ENCODE measurements at regions not wholly inside any gene's neighbourhood (a gene's known extent, or its start where the extent isn't known, plus 50 kb on each side); places are given as distances from the start of the nearest gene placed in this dataset.
"Not testable (repeated sequence)": the region's sequence is repeated elsewhere in the genome, so short reads cannot be mapped to it uniquely, and the experiment has no call there.

DNA sequence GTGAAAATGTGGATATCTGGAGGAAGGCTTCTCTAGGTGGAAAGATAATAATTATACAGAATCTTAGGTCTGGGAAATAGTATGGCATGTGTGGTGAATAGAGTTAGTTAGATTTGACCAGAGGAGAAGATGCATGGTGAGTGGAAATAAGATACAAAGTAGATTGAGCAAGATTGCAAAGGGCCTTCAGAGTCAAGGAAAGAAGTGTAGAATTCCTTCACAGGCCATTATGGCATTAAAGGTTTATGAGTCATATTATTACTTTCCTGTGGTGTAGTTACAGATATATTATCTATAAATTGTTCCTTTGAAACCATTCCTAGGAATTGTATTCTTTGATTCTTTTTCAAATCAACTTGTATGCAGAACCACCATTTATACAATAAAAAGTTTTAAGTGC is 660.3 kb downstream of the SI start:
- TF ChIP-seq, protein P1, sequence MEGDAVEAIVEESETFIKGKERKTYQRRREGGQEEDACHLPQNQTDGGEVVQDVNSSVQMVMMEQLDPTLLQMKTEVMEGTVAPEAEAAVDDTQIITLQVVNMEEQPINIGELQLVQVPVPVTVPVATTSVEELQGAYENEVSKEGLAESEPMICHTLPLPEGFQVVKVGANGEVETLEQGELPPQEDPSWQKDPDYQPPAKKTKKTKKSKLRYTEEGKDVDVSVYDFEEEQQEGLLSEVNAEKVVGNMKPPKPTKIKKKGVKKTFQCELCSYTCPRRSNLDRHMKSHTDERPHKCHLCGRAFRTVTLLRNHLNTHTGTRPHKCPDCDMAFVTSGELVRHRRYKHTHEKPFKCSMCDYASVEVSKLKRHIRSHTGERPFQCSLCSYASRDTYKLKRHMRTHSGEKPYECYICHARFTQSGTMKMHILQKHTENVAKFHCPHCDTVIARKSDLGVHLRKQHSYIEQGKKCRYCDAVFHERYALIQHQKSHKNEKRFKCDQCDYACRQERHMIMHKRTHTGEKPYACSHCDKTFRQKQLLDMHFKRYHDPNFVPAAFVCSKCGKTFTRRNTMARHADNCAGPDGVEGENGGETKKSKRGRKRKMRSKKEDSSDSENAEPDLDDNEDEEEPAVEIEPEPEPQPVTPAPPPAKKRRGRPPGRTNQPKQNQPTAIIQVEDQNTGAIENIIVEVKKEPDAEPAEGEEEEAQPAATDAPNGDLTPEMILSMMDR (conservative IDR thresholded peaks at IDR 0.05; ENCODE audit: control insufficient read depth, insufficient read depth, low read depth, low read length), result no peak
- peak; percentile 1 for DNase-seq (ENCODE audit: low read depth)
- H3K4me3 ChIP-seq (ENCODE audit: control insufficient read depth, low read depth, low read length), result no peak overlapping the region

DNA sequence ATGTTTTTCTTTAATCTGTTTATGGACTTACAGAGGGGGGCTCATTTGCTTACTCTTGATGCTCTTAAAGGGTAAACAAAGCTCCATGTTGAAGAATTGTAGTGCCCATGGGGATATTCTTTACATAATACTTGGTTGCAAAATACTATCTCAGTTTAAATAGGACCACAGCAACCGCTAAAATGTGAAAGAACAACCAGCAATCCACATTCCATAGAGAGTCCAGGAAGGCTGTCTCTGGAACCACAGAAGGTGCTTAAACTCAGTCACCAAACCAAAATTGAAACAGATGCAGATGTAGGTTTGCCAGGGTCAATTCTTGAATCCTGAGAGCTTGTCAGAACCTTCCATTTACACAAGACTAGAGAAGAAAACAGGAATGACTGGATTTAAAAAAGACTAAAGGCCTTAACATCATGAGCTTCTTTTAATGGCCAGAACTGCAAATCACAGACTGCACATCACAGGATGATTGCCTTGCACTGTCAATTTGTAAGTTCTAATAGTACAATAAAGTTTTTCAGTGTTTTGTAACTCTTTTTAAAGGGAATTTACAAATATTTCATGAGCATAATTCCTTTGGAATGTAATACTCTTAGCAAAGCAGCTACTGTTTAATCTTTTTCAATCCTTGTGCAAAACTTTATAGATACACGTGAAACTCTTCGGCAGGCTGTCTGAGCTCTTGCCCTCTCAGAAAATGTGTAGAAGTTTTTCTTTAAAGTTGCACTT is 661.6 kb downstream of the SI start:
- no peak for DNase-seq (ENCODE audit: low read depth)
- TF ChIP-seq, protein P1 (conservative IDR thresholded peaks at IDR 0.05; ENCODE audit: control insufficient read depth, insufficient read depth, low read depth, low read length), result no peak
- no peak overlapping the region for H3K4me3 ChIP-seq (ENCODE audit: control insufficient read depth, low read depth, low read length)

DNA sequence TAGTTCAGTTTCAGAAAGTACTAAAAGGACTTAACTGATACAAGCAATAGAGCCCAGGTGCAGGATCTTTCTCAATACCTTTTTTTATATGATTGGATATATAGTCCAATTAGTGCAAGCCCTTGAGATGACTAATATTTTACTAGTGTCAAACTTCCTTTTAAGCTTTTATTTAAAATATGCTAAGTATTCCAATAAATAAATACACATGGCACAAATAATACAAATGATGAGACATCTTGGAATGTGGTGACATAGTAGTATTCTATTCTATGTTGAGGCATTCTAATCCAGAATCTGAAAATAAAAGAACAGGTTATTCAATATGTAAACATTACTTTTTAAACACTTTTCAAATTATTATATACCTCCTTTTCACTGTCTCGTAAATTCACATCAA is 670.0 kb downstream of the SI start:
- TF ChIP-seq, protein P1 (conservative IDR thresholded peaks at IDR 0.05; ENCODE audit: control insufficient read depth, insufficient read depth, low read depth, low read length), result no peak
- no peak overlapping the region for H3K4me3 ChIP-seq (ENCODE audit: control insufficient read depth, low read depth, low read length)
- no peak for DNase-seq (ENCODE audit: low read depth)

- no peak overlapping the region for H3K4me3 ChIP-seq (ENCODE audit: control insufficient read depth, low read depth, low read length)
- DNase-seq (ENCODE audit: low read depth), result no peak
- TF ChIP-seq, protein P1 (conservative IDR thresholded peaks at IDR 0.05; ENCODE audit: control insufficient read depth, insufficient read depth, low read depth, low read length), result no peak
Observed at GRCh38 chr3:164407111-164407510, 671.2 kb downstream of the SI start.

DNA sequence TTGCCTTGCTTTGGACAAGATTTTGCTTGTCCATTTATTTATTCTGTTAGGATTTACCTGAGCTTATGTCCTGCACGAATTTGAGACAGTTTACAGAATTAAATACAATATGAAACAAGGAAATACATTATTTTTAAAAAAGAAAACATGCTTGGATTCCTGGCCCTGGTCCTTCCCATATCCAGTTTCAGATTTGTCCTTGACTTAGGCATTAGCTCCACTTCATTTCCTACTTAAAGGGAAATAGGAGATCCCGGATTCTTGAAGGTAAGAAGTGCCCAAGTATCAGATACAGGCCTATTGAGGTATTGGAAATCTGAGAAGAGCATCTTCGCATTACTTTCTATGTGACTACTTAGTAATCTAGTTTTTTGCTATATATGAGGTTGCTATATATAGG is 672.0 kb downstream of the SI start:
- no peak for DNase-seq (ENCODE audit: low read depth)
- H3K4me3 ChIP-seq (ENCODE audit: control insufficient read depth, low read depth, low read length), result no peak overlapping the region
- TF ChIP-seq, protein P1 (conservative IDR thresholded peaks at IDR 0.05; ENCODE audit: control insufficient read depth, insufficient read depth, low read depth, low read length), result no peak

DNA sequence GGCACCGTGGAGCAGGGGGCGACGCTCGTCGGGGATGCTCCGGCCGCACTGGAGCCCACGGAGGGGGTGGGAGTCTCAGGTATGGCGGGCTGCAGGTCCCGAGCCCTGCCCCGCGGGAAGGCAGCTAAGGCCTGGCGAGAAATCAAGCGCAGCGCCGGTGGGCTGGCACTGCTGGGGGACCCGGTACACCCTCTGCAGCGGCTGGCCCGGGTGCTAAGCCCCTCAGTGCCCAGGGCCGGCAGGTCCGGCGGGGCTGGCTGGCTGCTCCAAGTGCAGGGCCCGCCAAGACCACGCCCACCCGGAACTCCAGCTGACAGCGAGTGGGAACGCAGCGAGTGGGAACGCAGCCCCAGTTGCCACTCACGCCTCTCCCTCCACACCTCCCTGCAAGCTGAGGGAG is 676.4 kb downstream of the SI start:
- TF ChIP-seq, protein P1 (conservative IDR thresholded peaks at IDR 0.05; ENCODE audit: control insufficient read depth, insufficient read depth, low read depth, low read length), result no peak
- no peak for DNase-seq (ENCODE audit: low read depth)
- H3K4me3 ChIP-seq (ENCODE audit: control insufficient read depth, low read depth, low read length), result no peak overlapping the region

DNA sequence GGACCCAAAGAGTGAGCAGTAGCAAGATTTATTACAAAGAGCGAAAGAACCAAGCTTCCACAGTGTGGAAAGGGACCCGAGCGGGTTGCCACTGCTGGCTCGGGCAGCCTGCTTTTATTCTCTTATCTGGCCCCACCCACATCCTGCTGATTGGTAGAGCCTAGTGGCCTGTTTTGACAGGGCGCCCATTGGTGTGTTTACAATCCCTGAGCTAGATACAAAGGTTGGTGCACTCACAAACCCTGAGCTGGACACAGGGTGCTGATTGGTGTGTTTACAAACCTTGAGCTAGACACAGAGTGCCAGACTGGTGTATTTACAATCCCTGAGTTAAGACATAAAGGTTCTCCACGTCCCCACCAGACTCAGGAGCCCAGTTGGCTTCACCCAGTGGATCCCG is 676.9 kb downstream of the SI start:
- not testable (repeated sequence) for H3K4me3 ChIP-seq (ENCODE audit: control insufficient read depth, low read depth, low read length); DNase-seq (ENCODE audit: low read depth)
